RPMI7951 (cell line): ENCODE measurements at regions not wholly inside any gene's neighbourhood (a gene's known extent, or its start where the extent isn't known, plus 50 kb on each side); places are given as distances from the start of the nearest gene placed in this dataset.

Experiments used
- DNase-seq: peaks from one replicate; pipeline ENCODE4 v3.0.0-alpha.2; 2012; ENCODE audit warnings: low read depth

GRCh38 chr10:91576096-91576545, 56.8 kb downstream of the PPP1R3C start:
- DNase-seq, result peak; percentile 50

GRCh38 chr10:91575044-91575610, 57.7 kb downstream of the PPP1R3C start:
- peak; percentile 45 for DNase-seq

- DNase-seq, result peak; percentile 59
These were observed 58.6 kb downstream of the PPP1R3C start for GRCh38 chr10:91574236-91574635.

- DNase-seq, result no peak
These were observed 59.6 kb downstream of the PPP1R3C start for GRCh38 chr10:91573320-91573719.

GRCh38 chr10:91571671-91572070, 61.2 kb downstream of the PPP1R3C start:
- DNase-seq, result no peak

GRCh38 chr10:91570220-91570619, 62.7 kb downstream of the PPP1R3C start:
- DNase-seq, result no peak

- no peak for DNase-seq
These were observed 63.3 kb downstream of the PPP1R3C start for GRCh38 chr10:91569522-91569921.

- DNase-seq, result no peak
These were observed 65.1 kb downstream of the PPP1R3C start for GRCh38 chr10:91567815-91568214.

GRCh38 chr10:91566115-91566514, 66.8 kb downstream of the PPP1R3C start:
- DNase-seq, result no peak

- no peak for DNase-seq
These were observed 67.6 kb downstream of the PPP1R3C start for GRCh38 chr10:91565226-91565625.

GRCh38 chr10:91564508-91564907, 68.4 kb downstream of the PPP1R3C start:
- no peak for DNase-seq
